ENCODE measurements at regions not wholly inside any gene's neighbourhood (a gene's known extent, or its start where the extent isn't known, plus 50 kb on each side); places are given as distances from the start of the nearest gene placed in this dataset.
"Not testable (repeated sequence)": the region's sequence is repeated elsewhere in the genome, so short reads cannot be mapped to it uniquely, and the experiment has no call there.

GRCh38 chrX:65825226-65825625 is 157.8 kb downstream of the MSN start:
- DNase-seq, result not testable (repeated sequence)

- peak in 1 of 2 donors; percentile 9 for DNase-seq
Observed at GRCh38 chrX:65821721-65822496, 154.5 kb downstream of the MSN start.

- DNase-seq, result not testable (repeated sequence)
Observed at GRCh38 chrX:65819983-65820382, 152.5 kb downstream of the MSN start.

- DNase-seq, result no peak
Observed at GRCh38 chrX:65813245-65813644, 145.8 kb downstream of the MSN start.

- DNase-seq, result no peak
Observed at GRCh38 chrX:65811558-65812228, 144.2 kb downstream of the MSN start.
